Astrocyte of the spinal cord (primary cell): ENCODE measurements at regions not wholly inside any gene's neighbourhood (a gene's known extent, or its start where the extent isn't known, plus 50 kb on each side); places are given as distances from the start of the nearest gene placed in this dataset.

Experiments used
- DNase-seq: peaks from one replicate; pipeline ENCODE4 v3.0.0; 2011; ENCODE audit warnings: low read depth, low spot score
- H3K4me3 ChIP-seq: 2 replicates; pipeline ENCODE4 v1.5.1; 2011; ENCODE audit warnings: low read depth, mild to moderate bottlenecking, low read length, moderate library complexity
- CTCF ChIP-seq: IDR thresholded peaks from 2 replicates; pipeline ENCODE4 v1.5.1; 2012; ENCODE audit warnings: low read depth, mild to moderate bottlenecking, low read length, inconsistent platforms
- in situ Hi-C: cut with HindIII; loops from 2 replicates; pipeline ENCODE4 v1.10.0; 2017; ENCODE audit warnings: low sequenced_read_pairs

- no peak for TF ChIP-seq CTCF
- H3K4me3 ChIP-seq = no peak overlapping the region
- in situ Hi-C loops = no loop called here
- peak; percentile 23 for DNase-seq
These were observed 816.2 kb upstream of the GRAMD2B start for GRCh38 chr5:125607018-125607417.

- no peak overlapping the region for H3K4me3 ChIP-seq
- no peak for DNase-seq
- no peak for TF ChIP-seq CTCF
- in situ Hi-C loops = no loop called here
These were observed 814.2 kb upstream of the GRAMD2B start for GRCh38 chr5:125609011-125609410.

GRCh38 chr5:125610892-125611291 is 812.3 kb upstream of the GRAMD2B start:
- DNase-seq = no peak
- in situ Hi-C loops = no loop called here
- TF ChIP-seq CTCF = no peak
- H3K4me3 ChIP-seq = no peak overlapping the region

GRCh38 chr5:125611541-125611940 is 811.7 kb upstream of the GRAMD2B start:
- no peak overlapping the region for H3K4me3 ChIP-seq

GRCh38 chr5:125612181-125612721 is 811.0 kb upstream of the GRAMD2B start:
- no peak for DNase-seq
- in situ Hi-C loops = no loop called here
- no peak overlapping the region for H3K4me3 ChIP-seq
- no peak for TF ChIP-seq CTCF

More at GRCh38 chr5:125611541-125611940, 811.7 kb upstream of the GRAMD2B start:
- DNase-seq = no peak
- no peak for TF ChIP-seq CTCF
- in situ Hi-C loops = no loop called here

- TF ChIP-seq CTCF = no peak
- DNase-seq = no peak
- H3K4me3 ChIP-seq = no peak overlapping the region
- in situ Hi-C loops = no loop called here
These were observed 810.4 kb upstream of the GRAMD2B start for GRCh38 chr5:125612776-125613175.

- H3K4me3 ChIP-seq = no peak overlapping the region
- in situ Hi-C loops = no loop called here
- no peak for TF ChIP-seq CTCF
- DNase-seq = no peak
These were observed 793.0 kb upstream of the GRAMD2B start for GRCh38 chr5:125630237-125630636.
